Fibroblast of lung (primary cell): ENCODE measurements at regions not wholly inside any gene's neighbourhood (a gene's known extent, or its start where the extent isn't known, plus 50 kb on each side); places are given as distances from the start of the nearest gene placed in this dataset.

Source experiments
- DNase-seq, 2 donors: peaks; one replicate each; pipeline versions ENCODE4 v3.0.0 to v3.0.0-alpha.2; 2010; ENCODE audit warnings: low read depth in 2 of 2
- H2AFZ ChIP-seq: 2 replicates; pipeline ENCODE4 v1.5.1; 2012; ENCODE audit warnings: low read length, control low read depth, inconsistent platforms
- H3K27ac ChIP-seq: 2 replicates; pipeline ENCODE4 v1.5.1; 2011; ENCODE audit warnings: low read length, control low read depth; ENCODE audit not compliant: insufficient read depth
- H3K27me3 ChIP-seq: 2 replicates; pipeline ENCODE4 v1.5.1; 2011; ENCODE audit warnings: mild to moderate bottlenecking, low read length; ENCODE audit not compliant: control insufficient read depth, insufficient read depth
- H3K36me3 ChIP-seq: 2 replicates; pipeline ENCODE4 v1.5.1; 2011; ENCODE audit warnings: low read length; ENCODE audit not compliant: control insufficient read depth, insufficient read depth
- H3K4me1 ChIP-seq: 2 replicates; pipeline ENCODE4 v1.5.1; 2011; ENCODE audit warnings: low read length; ENCODE audit not compliant: control insufficient read depth, insufficient read depth; ENCODE audit errors: extremely low read depth
- H3K4me2 ChIP-seq: 2 replicates; pipeline ENCODE4 v1.5.1; 2011; ENCODE audit warnings: low read length, control low read depth; ENCODE audit not compliant: insufficient read depth; ENCODE audit errors: extremely low read depth
- H3K4me3 ChIP-seq, 4 experiments: fragments of 200-600 bp in 1 of 4; sonication (generic) in 1 of 4; replicated peaks in 1 of 4; 2 replicates each; pipeline ENCODE4 v1.5.1; 2011 to 2016; ENCODE audit warnings: low read length in 4 of 4, low read depth in 3 of 4, mild to moderate bottlenecking in 3 of 4, control low read depth in 2 of 4, inconsistent platforms in 1 of 4, mixed read lengths in 1 of 4; ENCODE audit not compliant: insufficient read depth in 1 of 4; ENCODE audit errors: control extremely low read depth in 1 of 4
- H3K79me2 ChIP-seq: 2 replicates; pipeline ENCODE4 v1.5.1; 2012; ENCODE audit warnings: mild to moderate bottlenecking, low read length, inconsistent platforms; ENCODE audit not compliant: control insufficient read depth, insufficient read depth
- H3K9ac ChIP-seq: 2 replicates; pipeline ENCODE4 v1.5.1; 2011; ENCODE audit warnings: mild to moderate bottlenecking, low read length, control low read depth; ENCODE audit not compliant: insufficient read depth
- H3K9me3 ChIP-seq: 2 replicates; pipeline ENCODE4 v1.5.1; 2012; ENCODE audit warnings: low read depth, low read length; ENCODE audit not compliant: control insufficient read depth, insufficient read depth
- H4K20me1 ChIP-seq: 2 replicates; pipeline ENCODE4 v1.5.1; 2011; ENCODE audit warnings: low read length; ENCODE audit not compliant: control insufficient read depth, insufficient read depth; ENCODE audit errors: extremely low read depth
- EZH2 ChIP-seq: IDR thresholded peaks from 2 replicates; pipeline ENCODE4 v1.5.1; 2012; ENCODE audit warnings: low read length, control low read depth, mild to moderate bottlenecking; ENCODE audit errors: missing control alignments
- TF ChIP-seq, protein P1 (sequence below), 2 donors: IDR thresholded peaks in 1 of 2; conservative IDR thresholded peaks in 1 of 2; 1 replicate in 1 of 2; 2 replicates in 1 of 2; pipeline ENCODE4 v1.5.1; 2011 to 2012; ENCODE audit warnings: low read length in 2 of 2, control low read depth in 1 of 2, inconsistent platforms in 1 of 2, low read depth in 1 of 2, mild to moderate bottlenecking in 1 of 2

- no peaks in the 10 kb centered on the region for H3K9me3 ChIP-seq
- no peak overlapping the region for H3K27ac ChIP-seq
- H3K4me2 ChIP-seq = no peak overlapping the region
- H3K9ac ChIP-seq = no peak overlapping the region
- no peaks in the 10 kb centered on the region for H4K20me1 ChIP-seq
- no peak overlapping the region for H3K4me3 ChIP-seq
- no peaks in the 10 kb centered on the region for H3K79me2 ChIP-seq
- no peak for DNase-seq
- H3K4me1 ChIP-seq = no peaks in the 10 kb centered on the region
- H3K36me3 ChIP-seq = no peaks in the 10 kb centered on the region
- no peak for TF ChIP-seq EZH2
- TF ChIP-seq, protein P1, sequence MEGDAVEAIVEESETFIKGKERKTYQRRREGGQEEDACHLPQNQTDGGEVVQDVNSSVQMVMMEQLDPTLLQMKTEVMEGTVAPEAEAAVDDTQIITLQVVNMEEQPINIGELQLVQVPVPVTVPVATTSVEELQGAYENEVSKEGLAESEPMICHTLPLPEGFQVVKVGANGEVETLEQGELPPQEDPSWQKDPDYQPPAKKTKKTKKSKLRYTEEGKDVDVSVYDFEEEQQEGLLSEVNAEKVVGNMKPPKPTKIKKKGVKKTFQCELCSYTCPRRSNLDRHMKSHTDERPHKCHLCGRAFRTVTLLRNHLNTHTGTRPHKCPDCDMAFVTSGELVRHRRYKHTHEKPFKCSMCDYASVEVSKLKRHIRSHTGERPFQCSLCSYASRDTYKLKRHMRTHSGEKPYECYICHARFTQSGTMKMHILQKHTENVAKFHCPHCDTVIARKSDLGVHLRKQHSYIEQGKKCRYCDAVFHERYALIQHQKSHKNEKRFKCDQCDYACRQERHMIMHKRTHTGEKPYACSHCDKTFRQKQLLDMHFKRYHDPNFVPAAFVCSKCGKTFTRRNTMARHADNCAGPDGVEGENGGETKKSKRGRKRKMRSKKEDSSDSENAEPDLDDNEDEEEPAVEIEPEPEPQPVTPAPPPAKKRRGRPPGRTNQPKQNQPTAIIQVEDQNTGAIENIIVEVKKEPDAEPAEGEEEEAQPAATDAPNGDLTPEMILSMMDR (conservative IDR thresholded peaks at IDR 0.05 in 1 of 2, IDR thresholded peaks at IDR 0.05 in 1 of 2; ENCODE audit: low read depth in 1 of 2, low read length in 2 of 2) = no peak
- no peaks in the 10 kb centered on the region for H3K27me3 ChIP-seq
- no peak overlapping the region for H2AFZ ChIP-seq
These were observed 502.2 kb downstream of the PDCD6IP start for GRCh38 chr3:34300621-34301020.

- H3K4me1 ChIP-seq = no peaks in the 10 kb centered on the region
- H3K9ac ChIP-seq = no peak overlapping the region
- H3K4me3 ChIP-seq = no peak overlapping the region
- no peak overlapping the region for H3K4me2 ChIP-seq
- no peaks in the 10 kb centered on the region for H3K36me3 ChIP-seq
- no peaks in the 10 kb centered on the region for H3K79me2 ChIP-seq
- no peaks in the 10 kb centered on the region for H3K27me3 ChIP-seq
- no peak overlapping the region for H3K27ac ChIP-seq
- H2AFZ ChIP-seq = no peak overlapping the region
- H3K9me3 ChIP-seq = no peaks in the 10 kb centered on the region
- no peaks in the 10 kb centered on the region for H4K20me1 ChIP-seq
- TF ChIP-seq, protein P1 (conservative IDR thresholded peaks at IDR 0.05 in 1 of 2, IDR thresholded peaks at IDR 0.05 in 1 of 2; ENCODE audit: low read depth in 1 of 2, low read length in 2 of 2) = no peak
- no peak for TF ChIP-seq EZH2
- DNase-seq = no peak
These were observed 502.9 kb downstream of the PDCD6IP start for GRCh38 chr3:34301313-34301712.

- Histone ChIP-seq H3K4me2 (no peak overlapping the region), H3K4me1 (no peaks in the 10 kb centered on the region), H2AFZ (no peak overlapping the region), H4K20me1 (no peaks in the 10 kb centered on the region), H3K79me2 (no peaks in the 10 kb centered on the region), H3K27me3 (no peaks in the 10 kb centered on the region), H3K9me3 (no peaks in the 10 kb centered on the region), H3K36me3 (no peaks in the 10 kb centered on the region), H3K27ac (no peak overlapping the region), H3K4me3 (no peak overlapping the region), H3K9ac (no peak overlapping the region)
- DNase-seq = no peak
- TF ChIP-seq, protein P1 (conservative IDR thresholded peaks at IDR 0.05 in 1 of 2, IDR thresholded peaks at IDR 0.05 in 1 of 2; ENCODE audit: low read depth in 1 of 2, low read length in 2 of 2) = no peak
- TF ChIP-seq EZH2 = no peak
These were observed 506.8 kb downstream of the PDCD6IP start for GRCh38 chr3:34305266-34305665.
